ENCODE measurements at regions not wholly inside any gene's neighbourhood (a gene's known extent, or its start where the extent isn't known, plus 50 kb on each side); places are given as distances from the start of the nearest gene placed in this dataset.
A peak's percentile ranks its signal among the peaks of the same experiment; 100 is the strongest.

DNA sequence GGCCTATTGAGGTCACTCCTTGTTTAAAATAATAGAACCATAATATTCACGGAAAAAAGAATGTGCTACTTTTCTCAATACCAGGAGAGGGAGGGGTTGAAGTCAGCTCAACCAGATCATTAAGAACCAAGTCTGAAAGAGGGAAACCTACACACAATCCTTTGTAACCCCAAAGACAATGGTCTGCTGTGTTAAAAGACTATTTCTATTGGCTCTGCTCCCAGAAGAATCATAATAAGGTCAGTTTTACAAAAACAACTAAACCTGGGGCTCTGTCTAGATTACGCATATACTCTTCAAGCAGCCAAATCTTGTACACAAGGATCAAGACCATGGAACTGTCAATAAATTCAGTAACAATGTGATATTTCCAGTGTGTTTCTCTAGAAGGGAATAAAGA, 177.2 kb upstream of the CRIM1 start:
- H3K4me3 ChIP-seq (ENCODE audit: low read depth, low read length), result no peak overlapping the region
- TF ChIP-seq, protein P1, sequence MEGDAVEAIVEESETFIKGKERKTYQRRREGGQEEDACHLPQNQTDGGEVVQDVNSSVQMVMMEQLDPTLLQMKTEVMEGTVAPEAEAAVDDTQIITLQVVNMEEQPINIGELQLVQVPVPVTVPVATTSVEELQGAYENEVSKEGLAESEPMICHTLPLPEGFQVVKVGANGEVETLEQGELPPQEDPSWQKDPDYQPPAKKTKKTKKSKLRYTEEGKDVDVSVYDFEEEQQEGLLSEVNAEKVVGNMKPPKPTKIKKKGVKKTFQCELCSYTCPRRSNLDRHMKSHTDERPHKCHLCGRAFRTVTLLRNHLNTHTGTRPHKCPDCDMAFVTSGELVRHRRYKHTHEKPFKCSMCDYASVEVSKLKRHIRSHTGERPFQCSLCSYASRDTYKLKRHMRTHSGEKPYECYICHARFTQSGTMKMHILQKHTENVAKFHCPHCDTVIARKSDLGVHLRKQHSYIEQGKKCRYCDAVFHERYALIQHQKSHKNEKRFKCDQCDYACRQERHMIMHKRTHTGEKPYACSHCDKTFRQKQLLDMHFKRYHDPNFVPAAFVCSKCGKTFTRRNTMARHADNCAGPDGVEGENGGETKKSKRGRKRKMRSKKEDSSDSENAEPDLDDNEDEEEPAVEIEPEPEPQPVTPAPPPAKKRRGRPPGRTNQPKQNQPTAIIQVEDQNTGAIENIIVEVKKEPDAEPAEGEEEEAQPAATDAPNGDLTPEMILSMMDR (conservative IDR thresholded peaks at IDR 0.05; ENCODE audit: low read depth, low read length), result no peak
- DNase-seq (ENCODE audit: low read depth), result peak; percentile 2

DNA sequence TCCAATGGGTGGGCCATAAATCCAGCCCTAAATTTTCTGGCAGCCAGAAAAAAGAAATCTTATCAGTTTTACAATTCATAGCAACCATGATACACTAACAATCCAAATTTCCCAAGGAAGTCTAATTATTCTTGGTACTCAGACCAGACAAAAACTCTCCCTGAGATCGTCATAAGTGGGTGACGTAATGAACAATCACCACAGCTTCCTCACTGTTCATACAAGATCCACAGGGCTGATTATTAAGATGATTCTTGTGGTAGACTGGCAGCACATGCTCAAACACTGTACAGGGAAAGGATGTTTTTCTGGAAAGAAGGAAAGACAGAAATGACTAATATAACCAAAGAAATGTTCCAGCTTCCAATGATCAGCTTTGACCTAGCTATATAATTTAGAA, 178.3 kb upstream of the CRIM1 start:
- H3K4me3 ChIP-seq (ENCODE audit: low read depth, low read length), result no peak overlapping the region
- no peak for DNase-seq (ENCODE audit: low read depth)
- TF ChIP-seq, protein P1 (conservative IDR thresholded peaks at IDR 0.05; ENCODE audit: low read depth, low read length), result no peak

DNA sequence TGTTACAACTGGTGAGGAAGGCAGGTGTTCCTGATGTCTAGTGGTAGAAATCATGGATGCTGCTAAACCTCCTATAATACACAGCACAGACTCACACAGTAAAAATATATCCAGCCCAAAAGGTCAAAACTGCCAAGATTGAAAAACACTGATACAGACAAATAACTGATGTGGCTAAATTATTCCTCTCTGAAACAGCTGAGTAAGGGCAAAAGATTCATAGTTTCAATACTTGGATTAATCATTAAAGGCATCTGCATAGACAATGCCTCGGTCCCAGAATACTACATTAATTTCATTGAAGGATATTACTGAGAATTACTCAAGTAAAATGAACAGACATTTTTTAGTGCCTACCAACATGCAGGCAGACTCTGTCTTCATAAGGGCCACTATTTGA, 180.7 kb upstream of the CRIM1 start:
- TF ChIP-seq, protein P1 (conservative IDR thresholded peaks at IDR 0.05; ENCODE audit: low read depth, low read length), result no peak
- no peak for DNase-seq (ENCODE audit: low read depth)
- H3K4me3 ChIP-seq (ENCODE audit: low read depth, low read length), result no peak overlapping the region

DNA sequence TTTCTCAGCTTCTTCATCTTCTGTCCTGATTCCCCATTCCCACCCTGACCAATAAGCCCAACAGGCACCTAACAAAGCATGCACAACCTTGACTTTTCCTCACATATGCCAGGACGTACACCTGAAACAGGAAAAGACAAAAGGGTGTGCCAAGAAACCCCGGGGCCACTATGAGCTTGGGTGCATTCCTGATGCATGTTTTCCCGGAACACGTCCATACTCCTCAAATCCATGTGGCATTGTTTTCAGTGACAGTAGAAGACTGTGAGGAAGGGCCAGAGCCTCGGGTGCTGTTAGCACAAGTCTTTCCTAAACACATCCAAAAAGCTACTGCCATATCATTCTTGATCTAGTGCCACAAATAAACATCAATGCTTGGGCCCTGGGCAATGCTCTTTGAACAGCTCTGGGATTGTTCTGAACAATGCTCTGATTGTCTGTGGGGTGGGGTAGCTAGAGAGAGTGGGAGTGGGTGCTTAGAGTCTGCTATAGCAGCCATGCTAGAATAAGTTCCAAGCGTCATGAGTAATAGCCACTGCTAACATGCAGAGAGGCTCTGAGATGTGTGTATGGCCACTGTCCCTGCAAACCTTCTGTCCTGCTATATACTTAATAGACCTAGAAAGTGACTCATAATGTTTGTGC, 181.7 kb upstream of the CRIM1 start:
- H3K4me3 ChIP-seq (ENCODE audit: low read depth, low read length), result no peak overlapping the region
- TF ChIP-seq, protein P1 (conservative IDR thresholded peaks at IDR 0.05; ENCODE audit: low read depth, low read length), result no peak
- DNase-seq (ENCODE audit: low read depth), result no peak

DNA sequence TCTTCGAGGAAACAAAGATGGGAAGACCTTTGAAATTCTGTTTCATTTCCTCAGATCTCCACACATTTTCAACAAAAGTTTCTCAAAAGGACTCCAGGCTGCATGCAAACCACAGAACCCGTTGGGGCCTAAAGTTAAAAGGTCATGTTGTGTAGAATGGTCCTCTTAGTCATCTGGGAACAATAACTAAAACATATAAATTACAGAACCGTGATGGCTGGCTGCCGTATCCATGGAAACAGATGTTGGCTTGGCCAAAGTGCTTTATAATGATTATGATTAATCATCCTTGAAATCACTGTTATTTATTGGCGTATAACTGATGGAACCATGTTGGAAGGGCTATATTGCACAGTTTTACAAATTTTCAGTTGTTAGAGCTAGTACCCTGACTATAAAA, 182.8 kb upstream of the CRIM1 start:
- no peak overlapping the region for H3K4me3 ChIP-seq (ENCODE audit: low read depth, low read length)
- TF ChIP-seq, protein P1 (conservative IDR thresholded peaks at IDR 0.05; ENCODE audit: low read depth, low read length), result no peak
- DNase-seq (ENCODE audit: low read depth), result no peak

DNA sequence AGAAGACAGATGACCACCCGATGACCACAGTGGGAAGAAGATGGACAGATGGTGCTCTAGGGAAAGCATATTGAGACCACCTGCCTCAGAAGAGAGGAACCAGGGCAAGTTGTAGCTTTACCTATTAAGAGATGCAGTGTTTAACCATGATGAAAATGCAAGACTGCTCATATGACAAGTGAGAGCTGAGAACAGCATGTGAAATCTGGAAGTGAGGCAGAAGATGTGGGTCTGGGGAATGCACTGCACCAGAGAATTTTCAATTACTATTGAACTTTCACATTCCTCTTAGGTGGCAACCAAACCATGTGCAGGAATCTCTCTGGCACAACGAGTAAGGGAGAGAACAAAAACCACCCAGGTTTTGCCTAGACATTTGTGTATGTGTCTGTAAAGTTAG, 184.8 kb upstream of the CRIM1 start:
- TF ChIP-seq, protein P1 (conservative IDR thresholded peaks at IDR 0.05; ENCODE audit: low read depth, low read length), result no peak
- no peak overlapping the region for H3K4me3 ChIP-seq (ENCODE audit: low read depth, low read length)
- DNase-seq (ENCODE audit: low read depth), result no peak

DNA sequence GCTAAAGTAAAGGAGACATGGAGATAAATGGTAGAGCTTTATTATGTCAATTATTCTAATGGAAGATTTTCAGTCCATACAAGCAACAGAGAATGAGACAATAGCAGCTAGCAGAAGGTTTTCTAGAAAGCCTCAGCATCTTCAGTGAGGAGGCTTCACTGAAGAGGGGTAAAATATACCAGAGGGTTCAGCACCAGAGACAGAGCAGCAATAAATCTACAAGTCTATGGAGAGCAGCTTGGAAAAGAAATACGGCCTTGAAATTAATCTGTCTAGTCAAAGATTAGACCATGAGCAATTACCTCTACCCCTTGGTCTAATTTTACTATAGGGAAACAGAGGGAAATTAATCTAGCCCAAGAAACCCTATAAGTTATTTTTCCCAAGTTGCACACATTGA, 185.7 kb upstream of the CRIM1 start:
- TF ChIP-seq, protein P1 (conservative IDR thresholded peaks at IDR 0.05; ENCODE audit: low read depth, low read length), result no peak
- no peak overlapping the region for H3K4me3 ChIP-seq (ENCODE audit: low read depth, low read length)
- no peak for DNase-seq (ENCODE audit: low read depth)
